T-cell (primary cell): ENCODE measurements at regions not wholly inside any gene's neighbourhood (a gene's known extent, or its start where the extent isn't known, plus 50 kb on each side); places are given as distances from the start of the nearest gene placed in this dataset.

Experiments used
- ATAC-seq, 4 experiments: fragments of 200-7000 bp in 3 of 4; fragments of 150-1000 bp in 1 of 4; cut with Tn5 transposase; replicated peaks in 1 of 4; 1 replicate in 3 of 4; 2 replicates in 1 of 4; pipeline ENCODE4 v1.10.0; 2021; ENCODE audit warnings: moderate library complexity in 3 of 4, mild to moderate bottlenecking in 2 of 4, moderate number of reproducible peaks in 1 of 4
- CTCF ChIA-PET, 2 donors: fragments of 300-600 bp; sonication (Branson Sonifier 250); formaldehyde crosslinking; loops; one replicate each; lab custom pipeline; 2022; ENCODE audit warnings: antibody characterized with exemption in 2 of 2; lab: Charles Lee
- POLR2A ChIA-PET, 2 donors: fragments of 300-600 bp; sonication (Branson Sonifier 250); formaldehyde crosslinking; loops; one replicate each; lab custom pipeline; 2022; ENCODE audit warnings: antibody characterized with exemption in 2 of 2; lab: Charles Lee
- DNase-seq, 35 experiments: peaks; one replicate each; pipeline versions ENCODE4 v3.0.0 to v3.0.0-alpha.2; 2013 to 2023
- H3K27ac ChIP-seq: one replicate; pipeline ENCODE4 v1.5.1; 2013; ENCODE audit warnings: low read length
- H3K27me3 ChIP-seq, 2 experiments: replicated peaks in 1 of 2; 1 replicate in 1 of 2; 2 replicates in 1 of 2; pipeline versions ENCODE4 v1.6.1 to v1.7.0; 2013; ENCODE audit warnings: low read length in 1 of 2, mixed read lengths in 1 of 2; ENCODE audit not compliant: control insufficient read depth in 2 of 2, insufficient read depth in 2 of 2; ENCODE audit errors: extremely low read depth in 1 of 2
- H3K36me3 ChIP-seq, 2 donors: 1 replicate in 1 of 2; 2 replicates in 1 of 2; pipeline versions ENCODE4 v1.6.1 to v1.7.0; 2013; ENCODE audit warnings: low read length in 1 of 2; ENCODE audit not compliant: control insufficient read depth in 2 of 2, insufficient read depth in 1 of 2; ENCODE audit errors: extremely low read depth in 1 of 2
- H3K4me1 ChIP-seq, 2 experiments: 1 replicate in 1 of 2; 2 replicates in 1 of 2; pipeline versions ENCODE4 v1.6.1 to v1.7.0; 2013; ENCODE audit warnings: low read length in 2 of 2, mixed read lengths in 1 of 2; ENCODE audit not compliant: insufficient read depth in 2 of 2, control insufficient read depth in 1 of 2; ENCODE audit errors: extremely low read depth in 1 of 2
- H3K4me3 ChIP-seq, 2 donors: 1 replicate in 1 of 2; 2 replicates in 1 of 2; pipeline versions ENCODE4 v1.5.1 to v1.7.0; 2013; ENCODE audit warnings: mild to moderate bottlenecking in 2 of 2, low read length in 1 of 2, moderate library complexity in 1 of 2; ENCODE audit not compliant: control insufficient read depth in 1 of 2; ENCODE audit errors: extremely low read depth in 1 of 2
- H3K9me3 ChIP-seq: 2 replicates; pipeline ENCODE4 v1.7.0; 2013
- H3K27ac Mint-ChIP-seq, 2 donors: one replicate each; pipeline ENCODE4 v1.8.0; 2020 to 2021; ENCODE audit warnings: mild to moderate bottlenecking in 2 of 2, mixed read lengths in 2 of 2
- H3K27me3 Mint-ChIP-seq, 2 donors: one replicate each; pipeline ENCODE4 v1.8.0; 2021 to 2022; ENCODE audit warnings: mixed read lengths in 2 of 2
- H3K36me3 Mint-ChIP-seq: one replicate; pipeline ENCODE4 v1.8.0; 2021; ENCODE audit warnings: mixed read lengths
- H3K4me1 Mint-ChIP-seq, 3 donors: one replicate each; pipeline ENCODE4 v1.8.0; 2020 to 2022; ENCODE audit warnings: mixed read lengths in 3 of 3, mild to moderate bottlenecking in 1 of 3
- H3K4me3 Mint-ChIP-seq, 3 donors: one replicate each; pipeline ENCODE4 v1.8.0; 2020 to 2022; ENCODE audit warnings: mild to moderate bottlenecking in 3 of 3, mixed read lengths in 3 of 3, moderate library complexity in 3 of 3
- H3K9me3 Mint-ChIP-seq, 3 donors: one replicate each; pipeline ENCODE4 v1.8.0; 2020 to 2022; ENCODE audit warnings: mixed read lengths in 3 of 3
- WGBS: methylation state at CpG from one replicate; pipeline ENCODE4 v1.1.5; 2013; ENCODE audit warnings: missing lambda C conversion rate; ENCODE audit not compliant: insufficient coverage; 5-methylcytosine and 5-hydroxymethylcytosine counted together

GRCh38 chr10:60645980-60646379 is 132.3 kb upstream of the CDK1 start:
- peaks cover 29 to 38% (median 29%) of the 10 kb centered on the region in 3 donors for H3K4me1 Mint-ChIP-seq
- CTCF ChIA-PET, result interaction anchor here (0.6 to 1.8 kb wide), 24 partner anchors 8 to 1022 kb away, joined by 3 to 17 read pairs (median 4); no protein-coding TSS in a partner anchor
- no peaks in the 10 kb centered on the region for H3K9me3 Mint-ChIP-seq
- no peak overlapping the region for H3K27ac Mint-ChIP-seq
- no peak overlapping the region for H3K27ac ChIP-seq
- no peak overlapping the region for H3K4me3 ChIP-seq
- no peaks in the 10 kb centered on the region for H3K9me3 ChIP-seq
- peaks cover 3 to 14% of the 10 kb centered on the region in 2 experiments for H3K4me1 ChIP-seq
- POLR2A ChIA-PET, result no interaction called here
- no peak for DNase-seq
- no peaks in the 10 kb centered on the region for H3K36me3 Mint-ChIP-seq
- 100% methylated on average over 2 of the region's 2 CpGs for whole genome bisulfite sequencing
- H3K27me3 ChIP-seq, result no peaks in the 10 kb centered on the region
- no peaks in the 10 kb centered on the region for H3K36me3 ChIP-seq
- H3K4me3 Mint-ChIP-seq, result no peak overlapping the region
- no peak for ATAC-seq
- no peaks in the 10 kb centered on the region for H3K27me3 Mint-ChIP-seq

GRCh38 chr10:60644436-60645130 is 133.7 kb upstream of the CDK1 start:
- H3K4me3 ChIP-seq, result no peak overlapping the region
- no peak overlapping the region for H3K27ac Mint-ChIP-seq
- H3K4me1 Mint-ChIP-seq, result peaks cover 21 to 26% (median 22%) of the 10 kb centered on the region in 3 donors
- H3K4me3 Mint-ChIP-seq, result no peak overlapping the region
- no peaks in the 10 kb centered on the region for H3K9me3 Mint-ChIP-seq
- peaks cover 0 to 8% of the 10 kb centered on the region in 2 experiments for H3K4me1 ChIP-seq
- ChIA-PET CTCF (interaction anchor here (0.6 to 1.8 kb wide), 8 partner anchors 10 to 1707 kb away, joined by 3 to 7 read pairs (median 3); no protein-coding TSS in a partner anchor), POLR2A (no interaction called here)
- H3K9me3 ChIP-seq, result no peaks in the 10 kb centered on the region
- no peaks in the 10 kb centered on the region for H3K36me3 ChIP-seq
- ATAC-seq, result no peak
- WGBS, result no CpG with 5 or more reads among the region's 4 CpGs
- H3K36me3 Mint-ChIP-seq, result no peaks in the 10 kb centered on the region
- no peak overlapping the region for H3K27ac ChIP-seq
- H3K27me3 Mint-ChIP-seq, result no peaks in the 10 kb centered on the region
- H3K27me3 ChIP-seq, result no peaks in the 10 kb centered on the region
- no peak for DNase-seq

DNA sequence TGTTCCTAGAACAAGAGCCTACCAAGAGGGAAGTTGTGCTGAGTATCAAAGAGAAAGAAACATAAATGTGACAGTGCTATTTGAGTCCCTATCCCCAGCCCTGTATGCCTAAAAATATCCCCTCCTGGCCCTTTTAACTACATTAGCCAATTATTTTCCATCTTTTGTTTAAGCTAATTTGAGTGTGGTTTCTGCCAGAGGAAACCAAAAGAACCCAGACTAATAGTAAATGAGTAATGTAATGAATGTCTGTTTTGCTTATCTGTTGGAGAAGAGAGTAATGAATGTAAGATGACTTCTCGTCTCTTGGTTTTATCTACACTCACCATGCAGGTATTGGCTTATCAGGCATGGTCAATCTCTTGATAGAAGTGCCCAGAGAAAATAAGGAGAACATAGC is 134.4 kb upstream of the CDK1 start:
- no peaks in the 10 kb centered on the region for H3K9me3 Mint-ChIP-seq
- Histone ChIP-seq H3K27me3 (no peaks in the 10 kb centered on the region), H3K27ac (no peak overlapping the region), H3K4me1 (peaks cover 0 to 5% of the 10 kb centered on the region in 2 experiments), H3K4me3 (no peak overlapping the region), H3K36me3 (no peaks in the 10 kb centered on the region), H3K9me3 (no peaks in the 10 kb centered on the region)
- WGBS, result no CpG with 5 or more reads among the region's 1 CpG
- ATAC-seq (no peak), DNase-seq (no peak)
- POLR2A ChIA-PET, result no interaction called here
- no peak overlapping the region for H3K4me3 Mint-ChIP-seq
- peaks cover 17 to 23% (median 21%) of the 10 kb centered on the region in 3 donors for H3K4me1 Mint-ChIP-seq
- H3K36me3 Mint-ChIP-seq, result peaks cover 1% of the 10 kb centered on the region
- H3K27ac Mint-ChIP-seq, result no peak overlapping the region
- H3K27me3 Mint-ChIP-seq, result no peaks in the 10 kb centered on the region
- CTCF ChIA-PET, result interaction anchor here in 1 of 2 donors (0.6 kb wide), 1 partner anchor 540 kb away, joined by 5 read pairs; no protein-coding TSS in a partner anchor

DNA sequence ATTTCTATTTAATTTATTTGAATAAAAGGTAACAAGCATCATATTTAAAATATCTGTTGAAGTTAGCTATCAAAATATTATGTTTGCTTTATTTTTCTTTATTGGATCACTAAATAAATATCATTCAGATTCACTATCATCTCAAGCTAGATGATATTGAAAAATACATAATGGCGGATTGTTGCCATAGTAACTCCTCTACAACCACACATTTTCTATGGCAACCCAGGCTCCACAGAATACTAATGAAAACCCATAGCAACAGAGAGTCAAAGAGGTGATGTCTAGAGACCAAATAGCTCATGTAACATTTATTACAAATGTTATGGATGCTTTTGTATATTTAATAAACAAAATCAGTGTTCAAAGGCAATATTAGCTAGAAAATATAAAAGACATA is 148.9 kb upstream of the CDK1 start:
- Mint-ChIP-seq H3K27ac (no peak overlapping the region), H3K36me3 (peaks cover 15% of the 10 kb centered on the region), H3K9me3 (no peaks in the 10 kb centered on the region), H3K4me3 (no peak overlapping the region), H3K27me3 (peaks cover 3 to 6% of the 10 kb centered on the region in 2 donors), H3K4me1 (peaks cover 26 to 29% (median 29%) of the 10 kb centered on the region in 3 donors)
- H3K27me3 ChIP-seq, result no peaks in the 10 kb centered on the region
- ChIA-PET POLR2A (interaction anchor here in 1 of 2 donors (0.6 kb wide), 1 partner anchor 53 kb away, joined by 3 read pairs; no protein-coding TSS in a partner anchor), CTCF (interaction anchor here (0.6 to 1.1 kb wide), 2 partner anchors 13 to 17 kb away, joined by 3 to 5 read pairs; no protein-coding TSS in a partner anchor)
- H3K4me3 ChIP-seq, result no peak overlapping the region
- no peak overlapping the region for H3K27ac ChIP-seq
- no CpG with 5 or more reads among the region's 1 CpG for WGBS
- H3K9me3 ChIP-seq, result no peaks in the 10 kb centered on the region
- H3K4me1 ChIP-seq, result no peaks in the 10 kb centered on the region
- no peak for DNase-seq
- no peak for ATAC-seq
- H3K36me3 ChIP-seq, result no peaks in the 10 kb centered on the region

- H3K27me3 Mint-ChIP-seq, result peaks cover 3 to 6% of the 10 kb centered on the region in 2 donors
Observed at GRCh38 chr10:60627778-60628748, 150.2 kb upstream of the CDK1 start.

DNA sequence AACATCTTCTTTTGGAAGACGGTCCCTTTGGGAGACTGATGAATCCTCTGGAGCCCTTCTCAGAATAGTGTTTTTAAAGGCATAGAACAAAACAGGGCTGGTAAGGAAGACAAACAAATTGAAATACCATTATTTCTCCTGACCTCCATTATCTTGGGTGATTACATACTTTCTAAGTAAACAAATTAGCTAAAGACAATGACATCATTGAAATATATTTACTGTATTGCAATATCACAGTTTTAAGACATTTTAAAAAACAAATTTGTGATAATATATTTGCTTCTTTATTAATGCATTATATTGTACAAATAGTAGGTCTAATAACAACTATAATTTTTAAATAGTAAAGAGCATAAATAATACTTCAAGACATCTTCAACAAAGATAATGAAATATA is 152.2 kb upstream of the CDK1 start:
- Histone ChIP-seq H3K27me3 (no peaks in the 10 kb centered on the region), H3K9me3 (no peaks in the 10 kb centered on the region), H3K27ac (no peak overlapping the region), H3K4me3 (no peak overlapping the region), H3K4me1 (no peaks in the 10 kb centered on the region), H3K36me3 (no peaks in the 10 kb centered on the region)
- no CpG with 5 or more reads among the region's 1 CpG for WGBS
- ATAC-seq (no peak), DNase-seq (no peak)
- H3K27me3 Mint-ChIP-seq, result peaks cover 3 to 6% of the 10 kb centered on the region in 2 donors
- peaks cover 5% of the 10 kb centered on the region for H3K36me3 Mint-ChIP-seq
- H3K4me1 Mint-ChIP-seq, result peaks cover 23 to 29% (median 25%) of the 10 kb centered on the region in 3 donors
- no peaks in the 10 kb centered on the region for H3K9me3 Mint-ChIP-seq
- POLR2A ChIA-PET, result interaction anchor here in 1 of 2 donors (0.7 kb wide), 1 partner anchor 77 kb away, joined by 3 read pairs; no protein-coding TSS in a partner anchor
- CTCF ChIA-PET, result interaction anchor here in 1 of 2 donors (0.6 kb wide), 1 partner anchor 982 kb away, joined by 5 read pairs; no protein-coding TSS in a partner anchor
- H3K27ac Mint-ChIP-seq, result no peak overlapping the region
- no peak overlapping the region for H3K4me3 Mint-ChIP-seq

More at GRCh38 chr10:60627778-60628748, 150.2 kb upstream of the CDK1 start:
- CTCF ChIA-PET, result interaction anchor here in 1 of 2 donors (1.1 kb wide), 1 partner anchor 18 kb away, joined by 3 read pairs; no protein-coding TSS in a partner anchor
- Histone ChIP-seq H3K27ac (no peak overlapping the region), H3K27me3 (no peaks in the 10 kb centered on the region), H3K36me3 (no peaks in the 10 kb centered on the region), H3K9me3 (no peaks in the 10 kb centered on the region), H3K4me3 (no peak overlapping the region), H3K4me1 (no peaks in the 10 kb centered on the region)
- DNase-seq (no peak), ATAC-seq (no peak)
- Mint-ChIP-seq H3K4me3 (no peak overlapping the region), H3K27ac (no peak overlapping the region), H3K9me3 (no peaks in the 10 kb centered on the region), H3K4me1 (peaks cover 17 to 24% (median 22%) of the 10 kb centered on the region in 3 donors), H3K36me3 (peaks cover 6% of the 10 kb centered on the region)
- POLR2A ChIA-PET, result no interaction called here
- WGBS, result 79% methylated on average over 2 of the region's 6 CpGs
